HG03432 (cell line): ENCODE measurements at regions not wholly inside any gene's neighbourhood (a gene's known extent, or its start where the extent isn't known, plus 50 kb on each side); places are given as distances from the start of the nearest gene placed in this dataset.

Source experiments
- ATAC-seq: cut with Tn5 transposase; IDR thresholded peaks from one replicate; pipeline ENCODE4 v1.9.1; 2021; ENCODE audit warnings: mild to moderate bottlenecking, moderate library complexity; ENCODE audit not compliant: unreplicated experiment

GRCh38 chr2:176496761-176497160, 227.5 kb downstream of the MTX2 start:
- no peak for ATAC-seq

GRCh38 chr2:176500901-176501300, 231.7 kb downstream of the MTX2 start:
- no peak for ATAC-seq

GRCh38 chr2:176501617-176502016, 232.4 kb downstream of the MTX2 start:
- no peak for ATAC-seq

- no peak for ATAC-seq
These were observed 233.4 kb downstream of the MTX2 start for GRCh38 chr2:176502619-176503018.

GRCh38 chr2:176503776-176504175, 234.5 kb downstream of the MTX2 start:
- no peak for ATAC-seq

GRCh38 chr2:176504440-176504839, 235.2 kb downstream of the MTX2 start:
- no peak for ATAC-seq

GRCh38 chr2:176507786-176508185, 238.5 kb downstream of the MTX2 start:
- no peak for ATAC-seq

GRCh38 chr2:176508374-176508773, 239.1 kb downstream of the MTX2 start:
- peak; percentile 26 for ATAC-seq

GRCh38 chr2:176508984-176509740, 239.9 kb downstream of the MTX2 start:
- ATAC-seq, result peak; percentile 93

- ATAC-seq, result no peak
These were observed 245.0 kb downstream of the MTX2 start for GRCh38 chr2:176514276-176514675.

- no peak for ATAC-seq
These were observed 245.7 kb downstream of the MTX2 start for GRCh38 chr2:176514805-176515500.

- ATAC-seq, result no peak
These were observed 246.9 kb downstream of the MTX2 start for GRCh38 chr2:176516051-176516602.

GRCh38 chr2:176518823-176519222, 249.6 kb downstream of the MTX2 start:
- no peak for ATAC-seq

- no peak for ATAC-seq
These were observed 252.8 kb downstream of the MTX2 start for GRCh38 chr2:176521878-176522670.

GRCh38 chr2:176525086-176525485, 255.8 kb downstream of the MTX2 start:
- ATAC-seq, result no peak

- ATAC-seq, result no peak
These were observed 258.0 kb downstream of the MTX2 start for GRCh38 chr2:176526995-176527901.

- no peak for ATAC-seq
These were observed 262.4 kb downstream of the MTX2 start for GRCh38 chr2:176531608-176532007.

- ATAC-seq, result no peak
These were observed 264.4 kb downstream of the MTX2 start for GRCh38 chr2:176533505-176534193.

- ATAC-seq, result no peak
These were observed 265.7 kb downstream of the MTX2 start for GRCh38 chr2:176534798-176535466.
